Body of pancreas (tissue), 4 donors: ENCODE measurements at regions not wholly inside any gene's neighbourhood (a gene's known extent, or its start where the extent isn't known, plus 50 kb on each side); places are given as distances from the start of the nearest gene placed in this dataset.

Source experiments
- ATAC-seq: fragments of 150-250 bp; one replicate; pipeline ENCODE4 v1.9.1; 2016
- DNase-seq, 4 donors: peaks; one replicate each; pipeline ENCODE4 v3.0.0-alpha.2; 2019
- H3K27ac ChIP-seq, 4 donors: fragments of 200-600 bp; sonication (generic); 1 replicate in 3 of 4; 2 replicates in 1 of 4; pipeline versions ENCODE4 v1.5.1 to v1.6.1; 2016 to 2019; ENCODE audit warnings: mild to moderate bottlenecking in 1 of 4, mixed read lengths in 1 of 4, moderate library complexity in 1 of 4
- H3K27me3 ChIP-seq, 2 donors: fragments of 200-600 bp; sonication (generic); one replicate each; pipeline ENCODE4 v1.6.0; 2016; ENCODE audit warnings: mild to moderate bottlenecking in 1 of 2
- H3K36me3 ChIP-seq, 2 donors: fragments of 200-600 bp; sonication (generic); replicated peaks in 1 of 2; 2 replicates each; pipeline ENCODE4 v1.5.1; 2016; ENCODE audit warnings: low read depth in 2 of 2; ENCODE audit not compliant: insufficient read depth in 1 of 2
- H3K4me1 ChIP-seq: fragments of 200-600 bp; sonication (generic); one replicate; pipeline ENCODE4 v1.6.0; 2016
- H3K4me3 ChIP-seq, 2 donors: fragments of 200-600 bp; sonication (generic); 1 replicate in 1 of 2; 2 replicates in 1 of 2; pipeline ENCODE4 v1.5.1; 2016 to 2019
- H3K9me3 ChIP-seq, 3 donors: fragments of 200-600 bp; sonication (generic); 1 replicate in 2 of 3; 2 replicates in 1 of 3; pipeline ENCODE4 v1.5.1; 2016
- POLR2A ChIP-seq, 3 donors: fragments of 450-650 bp; IDR thresholded peaks; one replicate each; pipeline ENCODE4 v1.6.1; 2016; ENCODE audit warnings: antibody characterized with exemption in 3 of 3, mild to moderate bottlenecking in 2 of 3
- WGBS, 2 donors: methylation state at CpG; one replicate each; pipeline ENCODE4 v1.1.5; 2017; 5-methylcytosine and 5-hydroxymethylcytosine counted together
- intact Hi-C: fragments of 100-400 bp; cut with DNase I; formaldehyde crosslinking; loops from one replicate; pipeline ENCODE4 v1.15.1; 2023
- TF ChIP-seq, protein P1 (sequence below), 7 experiments: fragments of 450-650 bp in 4 of 7; fragments of 200-600 bp in 3 of 7; sonication (generic) in 3 of 7; IDR thresholded peaks; one replicate each; pipeline ENCODE4 v1.5.1; 2016 to 2019; ENCODE audit warnings: antibody characterized with exemption in 7 of 7

DNA sequence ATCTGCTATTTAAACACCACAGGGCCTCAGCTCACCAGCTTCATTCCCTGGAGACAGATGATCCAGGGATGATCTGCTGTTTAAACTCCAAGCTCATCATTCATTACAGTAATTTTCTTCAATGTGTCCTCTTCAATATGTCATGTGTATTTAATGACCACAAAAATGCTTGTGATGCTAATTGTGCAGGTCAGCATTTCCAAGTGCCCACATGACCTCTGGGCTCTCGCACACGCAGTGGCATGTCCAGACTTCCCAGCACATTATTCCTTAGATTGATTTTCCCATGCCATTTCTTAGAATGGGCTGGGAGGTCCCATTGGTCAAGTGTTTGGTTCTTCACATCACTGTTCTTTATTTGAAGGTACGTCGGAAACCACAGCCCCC, 434.4 kb downstream of the HAO1 start:
- Histone ChIP-seq H3K36me3 (no peaks in the 10 kb centered on the region), H3K4me1 (no peaks in the 10 kb centered on the region), H3K27ac (no peak overlapping the region), H3K27me3 (no peaks in the 10 kb centered on the region), H3K9me3 (no peaks in the 10 kb centered on the region), H3K4me3 (no peak overlapping the region)
- DNase-seq (no peak), ATAC-seq (no peak)
- no peak for TF ChIP-seq POLR2A (IDR thresholded peaks at IDR 0.05)
- TF ChIP-seq, protein P1, sequence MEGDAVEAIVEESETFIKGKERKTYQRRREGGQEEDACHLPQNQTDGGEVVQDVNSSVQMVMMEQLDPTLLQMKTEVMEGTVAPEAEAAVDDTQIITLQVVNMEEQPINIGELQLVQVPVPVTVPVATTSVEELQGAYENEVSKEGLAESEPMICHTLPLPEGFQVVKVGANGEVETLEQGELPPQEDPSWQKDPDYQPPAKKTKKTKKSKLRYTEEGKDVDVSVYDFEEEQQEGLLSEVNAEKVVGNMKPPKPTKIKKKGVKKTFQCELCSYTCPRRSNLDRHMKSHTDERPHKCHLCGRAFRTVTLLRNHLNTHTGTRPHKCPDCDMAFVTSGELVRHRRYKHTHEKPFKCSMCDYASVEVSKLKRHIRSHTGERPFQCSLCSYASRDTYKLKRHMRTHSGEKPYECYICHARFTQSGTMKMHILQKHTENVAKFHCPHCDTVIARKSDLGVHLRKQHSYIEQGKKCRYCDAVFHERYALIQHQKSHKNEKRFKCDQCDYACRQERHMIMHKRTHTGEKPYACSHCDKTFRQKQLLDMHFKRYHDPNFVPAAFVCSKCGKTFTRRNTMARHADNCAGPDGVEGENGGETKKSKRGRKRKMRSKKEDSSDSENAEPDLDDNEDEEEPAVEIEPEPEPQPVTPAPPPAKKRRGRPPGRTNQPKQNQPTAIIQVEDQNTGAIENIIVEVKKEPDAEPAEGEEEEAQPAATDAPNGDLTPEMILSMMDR (IDR thresholded peaks at IDR 0.05) = no peak
- intact Hi-C loops = no loop called here
- 89 to 92% methylated on average over 4 of the region's 4 CpGs for WGBS, 2 donors

- Histone ChIP-seq H3K27me3 (no peaks in the 10 kb centered on the region), H3K4me3 (no peak overlapping the region), H3K27ac (no peak overlapping the region), H3K36me3 (no peaks in the 10 kb centered on the region), H3K4me1 (no peaks in the 10 kb centered on the region), H3K9me3 (no peaks in the 10 kb centered on the region)
- ATAC-seq (no peak), DNase-seq (no peak)
- WGBS, 2 donors = 17 to 18% methylated on average over 6 of the region's 6 CpGs
- intact Hi-C loops = no loop called here
- no peak for TF ChIP-seq POLR2A (IDR thresholded peaks at IDR 0.05)
- TF ChIP-seq, protein P1 (IDR thresholded peaks at IDR 0.05) = no peak
Measured at GRCh38 chr20:7516621-7517111, 423.6 kb downstream of the HAO1 start.

DNA sequence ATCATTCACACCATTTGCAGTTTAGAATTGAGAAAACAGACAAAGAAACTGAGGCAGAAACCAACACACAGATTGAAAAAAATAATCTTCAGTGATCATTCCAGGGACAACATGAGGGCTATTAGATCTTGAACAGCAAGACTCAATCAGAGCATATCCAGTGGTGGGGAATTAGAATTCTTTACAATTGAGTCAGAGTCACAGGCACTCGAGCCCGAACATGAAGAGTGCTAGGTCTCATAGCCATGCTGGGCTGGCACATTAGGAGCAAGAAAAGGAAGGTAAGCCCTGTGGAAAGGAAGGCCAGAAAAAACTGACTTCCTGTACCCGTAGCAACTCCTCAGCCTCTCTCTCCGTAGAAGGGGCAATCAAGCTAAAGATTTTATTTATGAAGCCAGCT, 419.9 kb downstream of the HAO1 start:
- Histone ChIP-seq H3K9me3 (no peaks in the 10 kb centered on the region), H3K4me1 (no peaks in the 10 kb centered on the region), H3K27ac (no peak overlapping the region), H3K27me3 (no peaks in the 10 kb centered on the region), H3K36me3 (no peaks in the 10 kb centered on the region), H3K4me3 (no peak overlapping the region)
- TF ChIP-seq POLR2A (IDR thresholded peaks at IDR 0.05) = no peak
- TF ChIP-seq, protein P1 (IDR thresholded peaks at IDR 0.05) = no peak
- intact Hi-C loops = no loop called here
- ATAC-seq (no peak), DNase-seq (no peak)
- 58 to 68% methylated on average over 4 of the region's 4 CpGs for WGBS, 2 donors

- Histone ChIP-seq H3K4me3 (no peak overlapping the region), H3K27ac (no peak overlapping the region), H3K9me3 (no peaks in the 10 kb centered on the region), H3K36me3 (no peaks in the 10 kb centered on the region), H3K4me1 (no peaks in the 10 kb centered on the region), H3K27me3 (no peaks in the 10 kb centered on the region)
- intact Hi-C loops = no loop called here
- TF ChIP-seq, protein P1 (IDR thresholded peaks at IDR 0.05) = no peak
- no peak for TF ChIP-seq POLR2A (IDR thresholded peaks at IDR 0.05)
- ATAC-seq (no peak), DNase-seq (no peak)
Measured at GRCh38 chr20:7523288-7523687, 417.0 kb downstream of the HAO1 start.

DNA sequence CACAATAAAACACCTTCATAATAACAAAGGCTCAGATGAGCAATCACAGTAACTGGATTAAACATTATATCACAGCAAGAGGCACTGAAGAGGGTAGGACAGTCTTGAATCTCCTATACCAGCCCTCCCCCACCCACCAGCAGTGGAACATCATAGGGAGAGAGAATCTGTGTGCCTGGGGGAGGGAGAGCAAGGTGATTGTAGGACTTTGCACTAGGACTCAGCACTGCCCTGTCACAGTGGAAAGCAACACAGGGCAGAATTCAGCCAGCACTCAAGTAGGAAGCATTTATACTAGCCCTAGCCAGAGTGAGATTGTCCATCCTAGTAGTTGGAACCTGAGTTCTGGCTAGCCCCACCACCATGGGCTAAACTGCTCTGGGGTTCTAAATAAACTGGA, 400.2 kb downstream of the HAO1 start:
- H3K9me3 ChIP-seq = no peaks in the 10 kb centered on the region
- no peak overlapping the region for H3K27ac ChIP-seq
- no peaks in the 10 kb centered on the region for H3K36me3 ChIP-seq
- H3K4me1 ChIP-seq = no peaks in the 10 kb centered on the region
- no peaks in the 10 kb centered on the region for H3K27me3 ChIP-seq
- TF ChIP-seq POLR2A (IDR thresholded peaks at IDR 0.05) = no peak
- TF ChIP-seq, protein P1 (IDR thresholded peaks at IDR 0.05) = no peak
- ATAC-seq = no peak
- no peak for DNase-seq
- intact Hi-C loops = no loop called here
- no peak overlapping the region for H3K4me3 ChIP-seq
